Suprapubic skin (tissue), 4 donors: ENCODE measurements at regions not wholly inside any gene's neighbourhood (a gene's known extent, or its start where the extent isn't known, plus 50 kb on each side); places are given as distances from the start of the nearest gene placed in this dataset.

Source experiments
- DNase-seq, 2 donors: peaks; one replicate each; pipeline ENCODE4 v3.0.0-alpha.2; 2019; ENCODE audit warnings: low spot score in 2 of 2
- H3K27ac ChIP-seq: fragments of 200-600 bp; sonication (generic); one replicate; pipeline ENCODE4 v1.5.1; 2019
- H3K27me3 ChIP-seq: fragments of 200-600 bp; sonication (generic); one replicate; pipeline ENCODE4 v1.5.1; 2019
- H3K36me3 ChIP-seq: fragments of 200-600 bp; sonication (generic); one replicate; pipeline ENCODE4 v1.5.1; 2019
- H3K4me1 ChIP-seq: fragments of 200-600 bp; sonication (generic); one replicate; pipeline ENCODE4 v1.5.1; 2019
- H3K4me3 ChIP-seq: fragments of 200-600 bp; sonication (generic); one replicate; pipeline ENCODE4 v1.5.1; 2019; ENCODE audit warnings: mild to moderate bottlenecking
- H3K9me3 ChIP-seq: fragments of 200-600 bp; sonication (generic); one replicate; pipeline ENCODE4 v1.5.1; 2019
- EP300 ChIP-seq: sonication (generic); formaldehyde crosslinking; IDR thresholded peaks from one replicate; pipeline ENCODE4 v1.6.1; 2017; ENCODE audit warnings: antibody characterized with exemption
- POLR2A ChIP-seq, 2 donors: fragments of 450-650 bp; IDR thresholded peaks; one replicate each; pipeline ENCODE4 v1.6.1; 2017; ENCODE audit warnings: antibody characterized with exemption in 2 of 2, mild to moderate bottlenecking in 2 of 2, moderate library complexity in 2 of 2
- POLR2AphosphoS5 ChIP-seq, 3 donors: sonication (generic); formaldehyde crosslinking; IDR thresholded peaks; one replicate each; pipeline ENCODE4 v1.6.1; 2017; ENCODE audit warnings: antibody characterized with exemption in 3 of 3
- whole genome bisulfite sequencing: methylation state at CpG from one replicate; pipeline ENCODE4 v1.1.5; 2018; 5-methylcytosine and 5-hydroxymethylcytosine counted together
- TF ChIP-seq, protein P1 (sequence below), 2 donors: fragments of 200-600 bp in 1 of 2; fragments of 450-650 bp in 1 of 2; sonication (generic) in 1 of 2; IDR thresholded peaks; one replicate each; pipeline ENCODE4 v1.5.1; 2016 to 2019; ENCODE audit warnings: antibody characterized with exemption in 2 of 2, mild to moderate bottlenecking in 1 of 2, moderate library complexity in 1 of 2

DNA sequence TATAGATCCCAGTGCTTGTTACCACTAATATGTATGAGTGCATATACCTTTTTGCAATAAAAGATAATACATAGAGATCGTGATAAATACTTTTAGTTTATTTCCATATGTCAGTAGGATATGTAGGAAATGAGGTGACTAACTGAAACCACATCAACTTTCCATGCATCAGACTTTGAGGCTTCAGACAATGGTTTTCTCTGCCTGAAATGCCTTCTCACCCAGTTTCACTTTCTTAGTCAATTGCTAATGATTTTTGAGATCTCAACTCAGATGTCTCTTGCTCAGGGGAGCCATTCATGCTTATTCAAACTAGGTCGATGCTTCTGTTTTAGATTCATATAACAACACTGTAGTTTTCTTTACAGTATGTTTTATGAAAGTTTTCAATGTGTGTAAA, 626.6 kb upstream of the ADGRB3 start:
- Histone ChIP-seq H3K4me3 (no peak overlapping the region), H3K36me3 (no peaks in the 10 kb centered on the region), H3K4me1 (no peaks in the 10 kb centered on the region), H3K9me3 (no peaks in the 10 kb centered on the region), H3K27me3 (no peaks in the 10 kb centered on the region), H3K27ac (no peak overlapping the region)
- no peak for TF ChIP-seq EP300
- TF ChIP-seq, protein P1, sequence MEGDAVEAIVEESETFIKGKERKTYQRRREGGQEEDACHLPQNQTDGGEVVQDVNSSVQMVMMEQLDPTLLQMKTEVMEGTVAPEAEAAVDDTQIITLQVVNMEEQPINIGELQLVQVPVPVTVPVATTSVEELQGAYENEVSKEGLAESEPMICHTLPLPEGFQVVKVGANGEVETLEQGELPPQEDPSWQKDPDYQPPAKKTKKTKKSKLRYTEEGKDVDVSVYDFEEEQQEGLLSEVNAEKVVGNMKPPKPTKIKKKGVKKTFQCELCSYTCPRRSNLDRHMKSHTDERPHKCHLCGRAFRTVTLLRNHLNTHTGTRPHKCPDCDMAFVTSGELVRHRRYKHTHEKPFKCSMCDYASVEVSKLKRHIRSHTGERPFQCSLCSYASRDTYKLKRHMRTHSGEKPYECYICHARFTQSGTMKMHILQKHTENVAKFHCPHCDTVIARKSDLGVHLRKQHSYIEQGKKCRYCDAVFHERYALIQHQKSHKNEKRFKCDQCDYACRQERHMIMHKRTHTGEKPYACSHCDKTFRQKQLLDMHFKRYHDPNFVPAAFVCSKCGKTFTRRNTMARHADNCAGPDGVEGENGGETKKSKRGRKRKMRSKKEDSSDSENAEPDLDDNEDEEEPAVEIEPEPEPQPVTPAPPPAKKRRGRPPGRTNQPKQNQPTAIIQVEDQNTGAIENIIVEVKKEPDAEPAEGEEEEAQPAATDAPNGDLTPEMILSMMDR (IDR thresholded peaks at IDR 0.05): no peak
- no peak for TF ChIP-seq POLR2AphosphoS5 (IDR thresholded peaks at IDR 0.05)
- no peak for TF ChIP-seq POLR2A (IDR thresholded peaks at IDR 0.05)
- DNase-seq: no peak
- 66% methylated on average over 2 of the region's 2 CpGs for WGBS

DNA sequence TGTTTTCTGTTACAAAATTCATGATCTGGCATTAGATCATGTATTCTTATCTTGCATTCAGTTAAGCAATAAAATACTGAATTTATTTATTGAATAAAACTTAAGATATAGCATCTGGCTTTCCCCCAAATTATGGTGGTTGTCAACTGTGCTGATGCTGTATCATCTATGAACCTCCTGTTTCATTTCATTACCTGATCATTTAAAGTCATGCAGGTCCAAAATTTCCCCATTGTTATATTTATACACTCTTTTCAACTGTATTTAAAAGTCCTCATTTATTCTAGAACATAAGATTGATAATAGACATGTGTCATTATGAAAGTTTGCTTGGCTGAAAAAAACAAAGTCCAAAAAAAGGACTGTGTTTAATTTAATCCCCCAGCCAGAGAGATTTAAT, 627.4 kb upstream of the ADGRB3 start:
- Histone ChIP-seq H3K27ac (no peak overlapping the region), H3K36me3 (no peaks in the 10 kb centered on the region), H3K4me1 (no peaks in the 10 kb centered on the region), H3K4me3 (no peak overlapping the region), H3K9me3 (no peaks in the 10 kb centered on the region), H3K27me3 (no peaks in the 10 kb centered on the region)
- DNase-seq: no peak
- TF ChIP-seq POLR2A (IDR thresholded peaks at IDR 0.05): no peak
- no peak for TF ChIP-seq EP300
- TF ChIP-seq, protein P1 (IDR thresholded peaks at IDR 0.05): no peak
- TF ChIP-seq POLR2AphosphoS5 (IDR thresholded peaks at IDR 0.05): no peak

DNA sequence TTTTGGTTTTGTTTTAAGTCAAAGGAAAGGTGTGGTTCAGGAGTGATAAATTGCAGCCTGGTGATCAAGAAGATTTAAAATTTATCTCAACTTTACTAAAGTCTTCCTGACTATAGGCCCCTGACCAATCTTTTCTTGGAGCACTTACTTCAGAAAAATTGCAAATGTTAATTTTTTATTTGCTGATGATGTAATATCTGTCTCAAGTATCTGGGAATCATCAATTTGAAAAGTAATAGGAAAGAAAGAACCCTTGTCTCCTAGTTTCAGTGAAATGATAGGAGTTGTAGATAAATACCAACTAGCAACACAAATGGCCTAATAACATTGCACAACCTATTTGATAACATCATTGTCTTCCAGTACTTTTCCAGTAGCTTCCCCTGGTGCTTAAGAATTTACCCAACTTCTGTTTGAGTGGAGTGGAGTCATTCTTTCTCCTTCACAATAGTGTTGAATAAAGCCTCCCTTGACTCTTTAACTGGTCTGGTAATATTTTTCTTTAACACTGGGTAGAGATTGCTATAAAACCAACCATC, 648.3 kb upstream of the ADGRB3 start:
- no peak overlapping the region for H3K4me3 ChIP-seq
- no peak for DNase-seq
- H3K36me3 ChIP-seq: no peaks in the 10 kb centered on the region
- TF ChIP-seq EP300 (no peak), POLR2A (IDR thresholded peaks at IDR 0.05) (no peak), POLR2AphosphoS5 (IDR thresholded peaks at IDR 0.05) (no peak)
- TF ChIP-seq, protein P1 (IDR thresholded peaks at IDR 0.05): no peak
- H3K9me3 ChIP-seq: no peaks in the 10 kb centered on the region
- H3K27me3 ChIP-seq: no peaks in the 10 kb centered on the region
- no peaks in the 10 kb centered on the region for H3K4me1 ChIP-seq
- no peak overlapping the region for H3K27ac ChIP-seq

DNA sequence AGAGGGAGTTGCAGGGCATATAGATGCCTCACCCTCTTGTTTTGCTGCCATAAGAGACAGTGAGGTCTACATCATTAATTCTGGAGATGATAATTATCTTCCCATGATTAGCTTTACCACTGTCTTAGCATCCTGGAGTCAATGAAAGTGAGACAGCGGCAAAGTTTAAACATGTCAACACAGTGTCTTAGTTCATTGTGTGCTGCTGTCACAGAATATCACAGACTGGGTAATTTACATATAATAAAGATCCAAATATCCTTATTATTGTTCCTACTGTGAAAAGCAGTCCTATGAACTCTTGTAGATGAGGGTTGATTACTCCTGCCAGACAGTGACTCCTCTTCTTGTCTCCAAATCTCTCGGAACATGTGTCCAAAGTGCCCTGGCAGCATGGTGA, 658.6 kb upstream of the ADGRB3 start:
- Histone ChIP-seq H3K27me3 (no peaks in the 10 kb centered on the region), H3K27ac (no peak overlapping the region), H3K9me3 (no peaks in the 10 kb centered on the region), H3K4me1 (no peaks in the 10 kb centered on the region), H3K4me3 (no peak overlapping the region), H3K36me3 (no peaks in the 10 kb centered on the region)
- DNase-seq: no peak
- TF ChIP-seq POLR2AphosphoS5 (IDR thresholded peaks at IDR 0.05): no peak
- no peak for TF ChIP-seq POLR2A (IDR thresholded peaks at IDR 0.05)
- TF ChIP-seq, protein P1 (IDR thresholded peaks at IDR 0.05): no peak
- TF ChIP-seq EP300: no peak
- 90% methylated on average over 2 of the region's 2 CpGs for WGBS

DNA sequence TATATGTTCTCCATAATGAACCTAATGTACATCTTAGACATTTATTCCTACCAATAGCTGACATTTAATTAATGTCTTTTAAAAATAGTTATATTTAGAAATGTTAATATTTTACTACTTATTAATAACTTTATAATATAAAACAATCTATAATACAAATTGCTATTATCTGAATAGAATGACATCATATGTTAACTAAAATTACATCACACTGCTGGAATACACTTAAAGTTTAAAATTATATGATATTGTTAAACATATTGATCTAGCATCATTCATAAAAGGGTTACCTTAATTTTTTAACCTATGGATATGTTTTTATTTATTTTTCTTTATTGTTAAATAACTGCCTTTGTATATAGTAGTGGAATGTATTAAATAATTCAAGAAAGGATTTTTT, 660.2 kb upstream of the ADGRB3 start:
- no peak for DNase-seq
- no peaks in the 10 kb centered on the region for H3K4me1 ChIP-seq
- TF ChIP-seq POLR2AphosphoS5 (IDR thresholded peaks at IDR 0.05) (no peak), POLR2A (IDR thresholded peaks at IDR 0.05) (no peak), EP300 (no peak)
- TF ChIP-seq, protein P1 (IDR thresholded peaks at IDR 0.05): no peak
- no peaks in the 10 kb centered on the region for H3K36me3 ChIP-seq
- H3K9me3 ChIP-seq: no peaks in the 10 kb centered on the region
- H3K27ac ChIP-seq: no peak overlapping the region
- no peaks in the 10 kb centered on the region for H3K27me3 ChIP-seq
- no peak overlapping the region for H3K4me3 ChIP-seq
